ENCODE measurements at regions not wholly inside any gene's neighbourhood (a gene's known extent, or its start where the extent isn't known, plus 50 kb on each side); places are given as distances from the start of the nearest gene placed in this dataset.

GRCh38 chr16:8251298-8251697, 339.0 kb downstream of the TMEM114 start:
- TF ChIP-seq CTCF (IDR thresholded peaks at IDR 0.05) (no peak), POLR2A (IDR thresholded peaks at IDR 0.05) (no peak)
